ENCODE measurements at regions not wholly inside any gene's neighbourhood (a gene's known extent, or its start where the extent isn't known, plus 50 kb on each side); places are given as distances from the start of the nearest gene placed in this dataset.

DNA sequence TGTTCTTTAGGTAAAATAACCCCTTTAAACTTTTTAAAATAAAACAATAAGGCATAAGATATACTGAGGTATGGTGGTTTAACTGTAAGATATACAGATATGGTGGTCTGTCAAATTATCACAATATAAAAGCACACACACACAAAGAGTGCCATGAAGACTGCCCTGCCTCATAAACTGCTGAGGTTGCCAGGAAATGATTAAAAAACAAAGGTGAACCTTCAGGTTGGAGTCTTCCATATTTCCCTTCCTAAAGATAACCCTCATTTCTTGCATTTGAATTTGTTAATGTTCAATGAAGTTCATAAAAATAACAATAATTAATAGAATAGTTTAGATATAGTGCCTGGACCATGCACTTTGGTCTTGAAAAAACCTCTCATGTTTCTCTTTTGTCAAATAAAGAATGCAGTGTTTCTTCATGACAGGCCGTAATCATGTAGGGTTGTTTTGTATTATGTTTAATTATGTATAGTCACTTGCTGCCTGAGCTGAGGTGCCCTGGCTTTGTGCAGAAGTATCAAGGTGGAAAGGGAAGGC, 123.6 kb upstream of the B3GALT2 start:
- no peak for DNase-seq (ENCODE audit: extremely low spot score)
- TF ChIP-seq, protein P1, sequence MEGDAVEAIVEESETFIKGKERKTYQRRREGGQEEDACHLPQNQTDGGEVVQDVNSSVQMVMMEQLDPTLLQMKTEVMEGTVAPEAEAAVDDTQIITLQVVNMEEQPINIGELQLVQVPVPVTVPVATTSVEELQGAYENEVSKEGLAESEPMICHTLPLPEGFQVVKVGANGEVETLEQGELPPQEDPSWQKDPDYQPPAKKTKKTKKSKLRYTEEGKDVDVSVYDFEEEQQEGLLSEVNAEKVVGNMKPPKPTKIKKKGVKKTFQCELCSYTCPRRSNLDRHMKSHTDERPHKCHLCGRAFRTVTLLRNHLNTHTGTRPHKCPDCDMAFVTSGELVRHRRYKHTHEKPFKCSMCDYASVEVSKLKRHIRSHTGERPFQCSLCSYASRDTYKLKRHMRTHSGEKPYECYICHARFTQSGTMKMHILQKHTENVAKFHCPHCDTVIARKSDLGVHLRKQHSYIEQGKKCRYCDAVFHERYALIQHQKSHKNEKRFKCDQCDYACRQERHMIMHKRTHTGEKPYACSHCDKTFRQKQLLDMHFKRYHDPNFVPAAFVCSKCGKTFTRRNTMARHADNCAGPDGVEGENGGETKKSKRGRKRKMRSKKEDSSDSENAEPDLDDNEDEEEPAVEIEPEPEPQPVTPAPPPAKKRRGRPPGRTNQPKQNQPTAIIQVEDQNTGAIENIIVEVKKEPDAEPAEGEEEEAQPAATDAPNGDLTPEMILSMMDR (IDR thresholded peaks at IDR 0.05; ENCODE audit: control extremely low read depth, extremely low read depth, low read depth, missing control alignments), result no peak
- ChIA-PET POLR2A (no interaction called here), CTCF (interaction anchor here (0.9 kb wide), 1 partner anchor 12 kb away, joined by 3 read pairs; no protein-coding TSS in a partner anchor)

DNA sequence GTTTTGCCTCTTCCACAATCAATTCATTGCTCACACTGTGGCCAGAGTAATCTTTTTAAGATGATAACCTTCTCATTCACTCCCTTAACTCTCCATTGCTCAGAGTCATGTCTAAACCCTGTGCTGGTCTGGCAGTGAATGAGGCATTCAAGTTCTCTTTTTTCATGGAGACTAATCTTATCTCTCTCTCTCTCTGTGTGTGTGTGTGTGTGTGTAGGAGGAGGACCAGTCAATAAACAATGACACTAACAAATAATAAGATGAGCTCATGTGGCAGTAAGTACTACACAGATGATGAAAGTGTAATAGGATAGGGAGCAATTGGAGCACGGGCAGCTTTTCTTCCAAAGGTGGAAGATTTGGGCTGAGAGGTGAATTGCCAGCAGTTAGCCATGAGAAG, 122.0 kb upstream of the B3GALT2 start:
- no peak for DNase-seq (ENCODE audit: extremely low spot score)
- TF ChIP-seq, protein P1 (IDR thresholded peaks at IDR 0.05; ENCODE audit: control extremely low read depth, extremely low read depth, low read depth, missing control alignments), result no peak
- CTCF ChIA-PET, result no interaction called here
- POLR2A ChIA-PET, result no interaction called here

DNA sequence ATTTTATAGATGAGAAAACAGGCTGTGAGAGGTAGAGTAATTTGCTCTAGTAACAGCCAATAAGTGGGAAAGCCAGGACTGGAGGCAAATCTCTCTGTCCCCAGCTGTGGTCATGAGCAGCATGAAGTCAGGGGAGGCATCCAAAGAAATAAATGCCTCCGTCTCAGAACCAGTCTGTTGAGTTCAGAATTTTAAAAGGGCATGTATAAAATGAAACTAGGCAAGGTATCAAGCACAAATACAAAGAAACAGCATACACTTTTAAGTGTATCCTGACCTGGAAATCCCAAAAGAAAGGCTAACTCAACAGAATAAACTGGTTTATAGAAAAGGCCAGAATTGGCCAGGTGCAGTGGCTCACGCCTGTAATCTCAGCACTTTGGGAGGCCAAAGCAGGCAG, 120.0 kb upstream of the B3GALT2 start:
- POLR2A ChIA-PET, result no interaction called here
- no peak for DNase-seq (ENCODE audit: extremely low spot score)
- CTCF ChIA-PET, result interaction anchor here (1.2 to 1.5 kb wide), 2 partner anchors 14 to 23 kb away, joined by 4 to 5 read pairs; no protein-coding TSS in a partner anchor
- TF ChIP-seq, protein P1 (IDR thresholded peaks at IDR 0.05; ENCODE audit: control extremely low read depth, extremely low read depth, low read depth, missing control alignments), result no peak

All from GM10248 (cell line).